Neuron (in vitro differentiated cells): ENCODE measurements at regions not wholly inside any gene's neighbourhood (a gene's known extent, or its start where the extent isn't known, plus 50 kb on each side); places are given as distances from the start of the nearest gene placed in this dataset.
"Not testable (repeated sequence)": the region's sequence is repeated elsewhere in the genome, so short reads cannot be mapped to it uniquely, and the experiment has no call there.

ENCODE experiments used
- H2AFZ ChIP-seq: one replicate; pipeline ENCODE4 v1.6.1; 2013; ENCODE audit warnings: low read depth, mild to moderate bottlenecking, inconsistent platforms, low read length, moderate library complexity
- H3K27me3 ChIP-seq: one replicate; pipeline ENCODE4 v1.6.1; 2013; ENCODE audit warnings: low read length; ENCODE audit not compliant: insufficient read depth
- H3K36me3 ChIP-seq: one replicate; pipeline ENCODE4 v1.6.1; 2013; ENCODE audit warnings: low read length; ENCODE audit not compliant: insufficient read depth
- H3K4me1 ChIP-seq: one replicate; pipeline ENCODE4 v1.6.1; 2013; ENCODE audit warnings: low read length; ENCODE audit not compliant: insufficient read depth
- H3K4me3 ChIP-seq: 2 replicates; pipeline ENCODE4 v1.5.1; 2013; ENCODE audit warnings: mild to moderate bottlenecking, low read length, moderate library complexity
- H3K9me3 ChIP-seq: one replicate; pipeline ENCODE4 v1.6.1; 2013; ENCODE audit warnings: low read length

- H3K4me3 ChIP-seq: no peak overlapping the region
Measured at GRCh38 chr16:86074651-86075487, 175.9 kb downstream of the IRF8 start.

GRCh38 chr16:86075488-86075785 lies 176.5 kb downstream of the IRF8 start:
- H3K36me3 ChIP-seq: no peaks in the 10 kb centered on the region
- H3K4me1 ChIP-seq: no peaks in the 10 kb centered on the region
- peaks cover 27% of the 10 kb centered on the region for H3K27me3 ChIP-seq

More at GRCh38 chr16:86074651-86075487, 175.9 kb downstream of the IRF8 start:
- H3K4me1 ChIP-seq: no peaks in the 10 kb centered on the region
- no peaks in the 10 kb centered on the region for H3K9me3 ChIP-seq
- peaks cover 28% of the 10 kb centered on the region for H3K27me3 ChIP-seq
- no peaks in the 10 kb centered on the region for H3K36me3 ChIP-seq
- H2AFZ ChIP-seq: no peak overlapping the region

GRCh38 chr16:86075839-86076440 lies 177.0 kb downstream of the IRF8 start:
- H3K36me3 ChIP-seq: no peaks in the 10 kb centered on the region

More at GRCh38 chr16:86075488-86075785, 176.5 kb downstream of the IRF8 start:
- Histone ChIP-seq H3K4me3 (no peak overlapping the region), H3K9me3 (no peaks in the 10 kb centered on the region), H2AFZ (no peak overlapping the region)

GRCh38 chr16:86076606-86077005 lies 177.6 kb downstream of the IRF8 start:
- Histone ChIP-seq H2AFZ (no peak overlapping the region), H3K4me3 (no peak overlapping the region), H3K4me1 (no peaks in the 10 kb centered on the region), H3K9me3 (no peaks in the 10 kb centered on the region), H3K27me3 (peaks cover 29% of the 10 kb centered on the region), H3K36me3 (no peaks in the 10 kb centered on the region)

More at GRCh38 chr16:86075839-86076440, 177.0 kb downstream of the IRF8 start:
- Histone ChIP-seq H2AFZ (no peak overlapping the region), H3K27me3 (peaks cover 27% of the 10 kb centered on the region), H3K4me3 (no peak overlapping the region), H3K4me1 (no peaks in the 10 kb centered on the region), H3K9me3 (no peaks in the 10 kb centered on the region)

- Histone ChIP-seq H3K4me1 (no peaks in the 10 kb centered on the region), H2AFZ (no peak overlapping the region), H3K36me3 (no peaks in the 10 kb centered on the region), H3K4me3 (no peak overlapping the region), H3K9me3 (no peaks in the 10 kb centered on the region), H3K27me3 (peaks cover 24% of the 10 kb centered on the region)
Measured at GRCh38 chr16:86077243-86077940, 178.4 kb downstream of the IRF8 start.

GRCh38 chr16:86078121-86078600 lies 179.2 kb downstream of the IRF8 start:
- no peaks in the 10 kb centered on the region for H3K9me3 ChIP-seq
- H3K27me3 ChIP-seq: peaks cover 24% of the 10 kb centered on the region
- no peak overlapping the region for H3K4me3 ChIP-seq
- no peaks in the 10 kb centered on the region for H3K4me1 ChIP-seq
- no peaks in the 10 kb centered on the region for H3K36me3 ChIP-seq
- no peak overlapping the region for H2AFZ ChIP-seq

GRCh38 chr16:86078711-86079110 lies 179.7 kb downstream of the IRF8 start:
- H3K9me3 ChIP-seq: not testable (repeated sequence)
- H3K27me3 ChIP-seq: peaks cover 24% of the 10 kb centered on the region

GRCh38 chr16:86079255-86079885 lies 180.4 kb downstream of the IRF8 start:
- Histone ChIP-seq H3K36me3 (no peaks in the 10 kb centered on the region), H3K4me1 (no peaks in the 10 kb centered on the region), H3K9me3 (no peaks in the 10 kb centered on the region), H3K4me3 (no peak overlapping the region), H2AFZ (no peak overlapping the region), H3K27me3 (peaks cover 24% of the 10 kb centered on the region)

More at GRCh38 chr16:86078711-86079110, 179.7 kb downstream of the IRF8 start:
- H3K4me1 ChIP-seq, H3K4me3 ChIP-seq, H2AFZ ChIP-seq, H3K36me3 ChIP-seq: not testable (repeated sequence)

- H3K4me3 ChIP-seq: no peak overlapping the region
- H3K36me3 ChIP-seq: no peaks in the 10 kb centered on the region
- peaks cover 18% of the 10 kb centered on the region for H3K27me3 ChIP-seq
- no peaks in the 10 kb centered on the region for H3K4me1 ChIP-seq
- no peaks in the 10 kb centered on the region for H3K9me3 ChIP-seq
- no peak overlapping the region for H2AFZ ChIP-seq
Measured at GRCh38 chr16:86080131-86080875, 181.3 kb downstream of the IRF8 start.

- Histone ChIP-seq H3K9me3 (no peaks in the 10 kb centered on the region), H3K4me1 (no peaks in the 10 kb centered on the region), H3K27me3 (peaks cover 17% of the 10 kb centered on the region), H3K4me3 (no peak overlapping the region), H3K36me3 (no peaks in the 10 kb centered on the region), H2AFZ (no peak overlapping the region)
Measured at GRCh38 chr16:86080982-86081381, 182.0 kb downstream of the IRF8 start.

- Histone ChIP-seq H3K9me3 (no peaks in the 10 kb centered on the region), H3K27me3 (peaks cover 14% of the 10 kb centered on the region), H3K4me1 (no peaks in the 10 kb centered on the region), H3K4me3 (no peak overlapping the region), H3K36me3 (no peaks in the 10 kb centered on the region), H2AFZ (no peak overlapping the region)
Measured at GRCh38 chr16:86082418-86083030, 183.6 kb downstream of the IRF8 start.

- no peaks in the 10 kb centered on the region for H3K4me1 ChIP-seq
- no peaks in the 10 kb centered on the region for H3K9me3 ChIP-seq
- H3K4me3 ChIP-seq: no peak overlapping the region
- no peak overlapping the region for H2AFZ ChIP-seq
- peaks cover 9% of the 10 kb centered on the region for H3K27me3 ChIP-seq
- H3K36me3 ChIP-seq: no peaks in the 10 kb centered on the region
Measured at GRCh38 chr16:86083382-86084002, 184.5 kb downstream of the IRF8 start.
